H1 (cell line): ENCODE measurements at regions not wholly inside any gene's neighbourhood (a gene's known extent, or its start where the extent isn't known, plus 50 kb on each side); places are given as distances from the start of the nearest gene placed in this dataset.

Source experiments
- CTCF ChIA-PET: fragments of 300-600 bp; sonication (Branson Sonifier 250); formaldehyde crosslinking; loops from one replicate; lab custom pipeline; 2021; ENCODE audit not compliant: partially characterized antibody; lab: Charles Lee
- POLR2A ChIA-PET: fragments of 300-600 bp; sonication (Branson Sonifier 250); formaldehyde crosslinking; loops from one replicate; lab custom pipeline; 2021; ENCODE audit warnings: inconsistent platforms; ENCODE audit not compliant: partially characterized antibody; lab: Charles Lee
- DNase-seq, 2 experiments: peaks; one replicate each; pipeline versions ENCODE4 v3.0.0 to v3.0.0-alpha.2; 2010 to 2022; ENCODE audit warnings: low spot score in 2 of 2, low read depth in 1 of 2, mixed read lengths in 1 of 2
- FAIRE-seq: peaks from 2 replicates; lab custom pipeline; 2011; peaks lifted over from hg19 to GRCh38; lab: Jason Lieb, UNC
- H2AFZ ChIP-seq: 2 replicates; pipeline ENCODE4 v1.8.1; 2012; ENCODE audit warnings: low read length, inconsistent platforms
- H2AK5ac ChIP-seq: 2 replicates; pipeline ENCODE4 v1.6.1; 2013; ENCODE audit warnings: low read depth, low read length
- H2BK120ac ChIP-seq: replicated peaks from 2 replicates; pipeline ENCODE3; 2013; ENCODE audit warnings: low read depth, low read length, inconsistent platforms
- H2BK12ac ChIP-seq: 2 replicates; pipeline ENCODE4 v1.6.1; 2013; ENCODE audit warnings: low read depth, low read length
- H2BK15ac ChIP-seq: 2 replicates; pipeline ENCODE4 v1.6.1; 2013; ENCODE audit warnings: low read length
- H2BK20ac ChIP-seq: 2 replicates; pipeline ENCODE4 v1.6.1; 2013; ENCODE audit warnings: low read length
- H2BK5ac ChIP-seq: 2 replicates; pipeline ENCODE4 v1.6.1; 2013; ENCODE audit warnings: low read depth, low read length
- H3K14ac ChIP-seq: 2 replicates; pipeline ENCODE4 v1.6.1; 2013; ENCODE audit warnings: inconsistent platforms; ENCODE audit not compliant: insufficient read length
- H3K18ac ChIP-seq: 2 replicates; pipeline ENCODE4 v1.6.1; 2013; ENCODE audit warnings: low read length; ENCODE audit errors: extremely low read depth
- H3K23ac ChIP-seq: 2 replicates; pipeline ENCODE4 v1.6.1; 2013; ENCODE audit warnings: inconsistent platforms; ENCODE audit not compliant: insufficient read length
- H3K23me2 ChIP-seq: 2 replicates; pipeline ENCODE4 v1.6.1; 2013; ENCODE audit warnings: low read depth, low read length
- H3K27ac ChIP-seq: 2 replicates; pipeline ENCODE4 v1.6.1; 2011; ENCODE audit warnings: low read depth, low read length, inconsistent platforms
- H3K27me3 ChIP-seq, 4 experiments: replicated peaks in 1 of 4; 1 replicate in 1 of 4; 2 replicates in 3 of 4; pipeline versions ENCODE4 v1.6.1 to v1.8.1; 2011 to 2013; ENCODE audit warnings: low read length in 3 of 4, mild to moderate bottlenecking in 3 of 4, inconsistent platforms in 2 of 4, mixed read lengths in 2 of 4, moderate library complexity in 1 of 4; ENCODE audit not compliant: control insufficient read depth in 3 of 4, insufficient read depth in 3 of 4; ENCODE audit errors: extremely low read depth in 1 of 4
- H3K36me3 ChIP-seq, 4 experiments: 2 replicates each; pipeline versions ENCODE4 v1.6.1 to v1.8.1; 2011 to 2013; ENCODE audit warnings: mild to moderate bottlenecking in 4 of 4, low read length in 3 of 4, moderate library complexity in 2 of 4, control low read depth in 1 of 4, inconsistent platforms in 1 of 4; ENCODE audit not compliant: insufficient read depth in 4 of 4, control insufficient read depth in 2 of 4
- H3K4ac ChIP-seq: replicated peaks from 2 replicates; pipeline ENCODE3; 2013; ENCODE audit warnings: low read length, low read depth, mixed read lengths, inconsistent platforms; ENCODE audit not compliant: insufficient read length
- H3K4me1 ChIP-seq, 4 experiments: replicated peaks in 1 of 4; 1 replicate in 1 of 4; 2 replicates in 3 of 4; pipeline versions ENCODE4 v1.6.1 to v1.8.1; 2011 to 2013; ENCODE audit warnings: low read length in 3 of 4, inconsistent platforms in 2 of 4, mixed read lengths in 1 of 4; ENCODE audit not compliant: insufficient read depth in 4 of 4, control insufficient read depth in 3 of 4
- H3K4me2 ChIP-seq, 2 experiments: 2 replicates each; pipeline versions ENCODE4 v1.6.1 to v1.8.1; 2011 to 2013; ENCODE audit warnings: low read depth in 2 of 2, low read length in 2 of 2, control low read depth in 1 of 2, inconsistent platforms in 1 of 2, mild to moderate bottlenecking in 1 of 2; ENCODE audit not compliant: insufficient read depth in 1 of 2
- H3K4me3 ChIP-seq, 4 experiments: fragments of 200-600, 300-600 bp in 1 of 4; sonication (generic), shearing (Covaris generic), sonication (Bioruptor Twin) in 1 of 4; 2 replicates each; pipeline versions ENCODE4 v1.5.1 to v1.8.1; 2011 to 2016; ENCODE audit warnings: low read length in 4 of 4, low read depth in 3 of 4, control low read depth in 2 of 4, inconsistent platforms in 2 of 4, mild to moderate bottlenecking in 2 of 4, mixed read lengths in 1 of 4, moderate library complexity in 1 of 4; ENCODE audit not compliant: insufficient read depth in 2 of 4; ENCODE audit errors: extremely low read depth in 1 of 4
- H3K56ac ChIP-seq: replicated peaks from 2 replicates; pipeline ENCODE3; 2013; ENCODE audit warnings: low read depth, mild to moderate bottlenecking, mixed read lengths, low read length, inconsistent platforms; ENCODE audit not compliant: insufficient read length
- H3K79me1 ChIP-seq: 2 replicates; pipeline ENCODE4 v1.6.1; 2013; ENCODE audit warnings: low read depth, low read length, control low read depth
- H3K79me2 ChIP-seq, 2 experiments: 2 replicates each; pipeline versions ENCODE4 v1.6.1 to v1.8.1; 2012 to 2013; ENCODE audit warnings: low read length in 2 of 2, mild to moderate bottlenecking in 2 of 2, inconsistent platforms in 1 of 2; ENCODE audit not compliant: insufficient read depth in 2 of 2, control insufficient read depth in 1 of 2
- H3K9ac ChIP-seq, 4 experiments: replicated peaks in 1 of 4; 1 replicate in 1 of 4; 2 replicates in 3 of 4; pipeline versions ENCODE4 v1.6.1 to v1.8.1; 2011 to 2013; ENCODE audit warnings: low read depth in 3 of 4, low read length in 3 of 4, control low read depth in 2 of 4, mild to moderate bottlenecking in 2 of 4, moderate library complexity in 2 of 4, inconsistent platforms in 1 of 4; ENCODE audit errors: extremely low read depth in 1 of 4
- H3K9me3 ChIP-seq, 2 experiments: 2 replicates each; pipeline versions ENCODE4 v1.6.1 to v1.8.1; 2012 to 2013; ENCODE audit warnings: mild to moderate bottlenecking in 2 of 2, moderate library complexity in 2 of 2, control low read depth in 1 of 2, inconsistent platforms in 1 of 2, low read depth in 1 of 2, low read length in 1 of 2, mixed read lengths in 1 of 2; ENCODE audit not compliant: insufficient read depth in 2 of 2
- H4K20me1 ChIP-seq, 2 experiments: replicated peaks in 1 of 2; 2 replicates each; pipeline versions ENCODE3 to v1.8.1; 2011 to 2013; ENCODE audit warnings: inconsistent platforms in 2 of 2, low read length in 2 of 2, mild to moderate bottlenecking in 1 of 2; ENCODE audit not compliant: insufficient read depth in 2 of 2, control insufficient read depth in 1 of 2
- H4K5ac ChIP-seq: 2 replicates; pipeline ENCODE4 v1.6.1; 2013; ENCODE audit warnings: low read length, low read depth, mixed read lengths, inconsistent platforms; ENCODE audit not compliant: insufficient read length
- H4K8ac ChIP-seq: 2 replicates; pipeline ENCODE4 v1.8.0; 2013; ENCODE audit warnings: mild to moderate bottlenecking, moderate library complexity, low read length, inconsistent platforms; ENCODE audit not compliant: insufficient read depth; ENCODE audit errors: extremely low read depth
- H4K91ac ChIP-seq: replicated peaks from 2 replicates; pipeline ENCODE3; 2013; ENCODE audit warnings: low read length, mixed read lengths, inconsistent platforms; ENCODE audit not compliant: insufficient read length
- ASH2L ChIP-seq: fragments of 200-600, 300-600 bp; sonication (generic); IDR thresholded peaks from one replicate; pipeline ENCODE4 v1.7.1; 2017; ENCODE audit warnings: low read length
- ATF2 ChIP-seq: IDR thresholded peaks from 2 replicates; pipeline ENCODE4 v1.6.1; 2012; ENCODE audit warnings: low read length, inconsistent platforms
- CBX5 ChIP-seq: fragments of 300-800, 300-1000 bp; sonication (generic); IDR thresholded peaks from 2 replicates; pipeline ENCODE4 v1.7.1; 2016; ENCODE audit warnings: antibody characterized with exemption, low read length, low read depth
- CTCF ChIP-seq, 3 experiments: IDR thresholded peaks; 1 replicate in 2 of 3; 2 replicates in 1 of 3; pipeline versions ENCODE4 v1.5.1 to v1.6.1; 2011; ENCODE audit warnings: low read length in 3 of 3, mild to moderate bottlenecking in 3 of 3, inconsistent platforms in 2 of 3, low read depth in 1 of 3, moderate library complexity in 1 of 3; ENCODE audit not compliant: insufficient read depth in 1 of 3; ENCODE audit errors: control extremely low read depth in 1 of 3
- E2F6 ChIP-seq: IDR thresholded peaks from 2 replicates; pipeline ENCODE4 v1.6.1; 2012; ENCODE audit warnings: inconsistent platforms
- EGR1 ChIP-seq: IDR thresholded peaks from 2 replicates; pipeline ENCODE4 v1.6.1; 2011; ENCODE audit warnings: low read depth, low read length, borderline replicate concordance
- GTF2F1 ChIP-seq: IDR thresholded peaks from 2 replicates; pipeline ENCODE4 v1.6.1; 2012; ENCODE audit warnings: low read depth, low read length, improper control_type of control experiment, borderline replicate concordance
- MAFK ChIP-seq: IDR thresholded peaks from 2 replicates; pipeline ENCODE4 v1.6.1; 2012; ENCODE audit warnings: low read depth, mild to moderate bottlenecking, improper control_type of control experiment, low read length
- NRF1 ChIP-seq: IDR thresholded peaks from 2 replicates; pipeline ENCODE4 v1.6.1; 2011; ENCODE audit warnings: mild to moderate bottlenecking, low read depth, low read length, improper control_type of control experiment
- POLR2A ChIP-seq, 2 experiments: IDR thresholded peaks; 1 replicate in 1 of 2; 2 replicates in 1 of 2; pipeline ENCODE4 v1.6.1; 2011; ENCODE audit warnings: low read depth in 2 of 2, low read length in 2 of 2, mild to moderate bottlenecking in 2 of 2; ENCODE audit errors: control extremely low read depth in 1 of 2
- WGBS, 2 experiments: shearing (Covaris generic) in 1 of 2; methylation state at CpG; one replicate each; pipeline versions ENCODE4 v1.1.6 to v1.1.7; 2013 to 2015; ENCODE audit warnings: low lambda C conversion rate in 2 of 2, mixed read lengths in 2 of 2, inconsistent platforms in 1 of 2, low coverage in 1 of 2, missing lambda C conversion rate in 1 of 2; ENCODE audit not compliant: insufficient replicate concordance in 2 of 2, insufficient coverage in 1 of 2, insufficient read length in 1 of 2; ENCODE audit errors: extremely low coverage in 1 of 2, missing lambda C conversion rate in 1 of 2; 5-methylcytosine and 5-hydroxymethylcytosine counted together

GRCh38 chr22:47307822-47308221, 545.4 kb downstream of the TBC1D22A start:
- Histone ChIP-seq H3K18ac (no peak overlapping the region), H4K20me1 (no peaks in the 10 kb centered on the region), H2AK5ac (no peak overlapping the region), H2BK15ac (no peak overlapping the region), H3K56ac (no peak overlapping the region), H3K4me3 (no peak overlapping the region), H3K4me2 (no peak overlapping the region), H2BK12ac (no peak overlapping the region), H3K14ac (no peak overlapping the region), H3K23ac (no peak overlapping the region), H3K27ac (no peak overlapping the region), H3K23me2 (peaks cover under 1% of the 10 kb centered on the region; the same call in 1 of the 2 replicates), H3K4ac (no peak overlapping the region), H4K8ac (no peak overlapping the region), H2BK5ac (no peak overlapping the region), H3K27me3 (no peaks in the 10 kb centered on the region), H2AFZ (no peak overlapping the region), H3K79me1 (no peaks in the 10 kb centered on the region), H3K4me1 (no peaks in the 10 kb centered on the region), H3K9me3 (peaks cover 76 to 83% of the 10 kb centered on the region in 2 experiments), H3K9ac (no peak overlapping the region), H4K5ac (no peak overlapping the region), H2BK120ac (no peak overlapping the region), H3K36me3 (no peaks in the 10 kb centered on the region), H2BK20ac (no peak overlapping the region), H4K91ac (no peak overlapping the region), H3K79me2 (no peaks in the 10 kb centered on the region)
- DNase-seq (no peak), FAIRE-seq (no peak)
- ChIA-PET CTCF (interaction anchor here (1.4 kb wide), 1 partner anchor 23 kb away, joined by 3 read pairs; no protein-coding TSS in a partner anchor), POLR2A (no interaction called here)
- no peak for TF ChIP-seq ATF2
- no peak for TF ChIP-seq POLR2A (IDR thresholded peaks at IDR 0.05; ENCODE audit: control extremely low read depth in 1 of 2, low read depth in 2 of 2, low read length in 2 of 2)
- TF ChIP-seq MAFK, result no peak
- TF ChIP-seq GTF2F1, result no peak
- TF ChIP-seq CTCF (IDR thresholded peaks at IDR 0.05; ENCODE audit: control extremely low read depth in 1 of 3, insufficient read depth in 1 of 3, low read depth in 1 of 3, low read length in 3 of 3), result no peak
- TF ChIP-seq CBX5, result no peak
- no peak for TF ChIP-seq NRF1
- no peak for TF ChIP-seq EGR1
- no peak for TF ChIP-seq ASH2L
- no peak for TF ChIP-seq E2F6
- 70% methylated on average over 6 of the region's 6 CpGs; no CpG with 5 or more reads in 1 of the 2 experiments for WGBS, 2 experiments
